HepG2 (cell line): ENCODE measurements at regions not wholly inside any gene's neighbourhood (a gene's known extent, or its start where the extent isn't known, plus 50 kb on each side); places are given as distances from the start of the nearest gene placed in this dataset.

Experiments
- FLYWCH1 ChIP-seq: sonication (generic); formaldehyde crosslinking; IDR thresholded peaks from 2 replicates; pipeline ENCODE4 v1.8.1; 2023; ENCODE audit warnings: mild to moderate bottlenecking, missing genetic modification reagents
- FOXK1 ChIP-seq: sonication (generic); formaldehyde crosslinking; IDR thresholded peaks from 2 replicates; pipeline ENCODE4 v1.4.0; 2020; ENCODE audit warnings: low read depth, missing genetic modification reagents, borderline replicate concordance
- GFI1 ChIP-seq: sonication (generic); formaldehyde crosslinking; IDR thresholded peaks from 2 replicates; pipeline ENCODE4 v1.5.0; 2020; ENCODE audit warnings: missing genetic modification reagents, mild to moderate bottlenecking, borderline replicate concordance
- JDP2 ChIP-seq: sonication (generic); formaldehyde crosslinking; IDR thresholded peaks from 2 replicates; pipeline ENCODE4 v1.8.1; 2022; ENCODE audit warnings: missing genetic modification reagents, borderline replicate concordance
- KDM2A ChIP-seq: sonication (generic); formaldehyde crosslinking; IDR thresholded peaks from 2 replicates; pipeline ENCODE4 v1.4.0; 2020; ENCODE audit warnings: low read depth, missing genetic modification reagents, borderline replicate concordance
- KLF16 ChIP-seq, 2 experiments: sonication (generic) in 1 of 2; formaldehyde crosslinking in 1 of 2; IDR thresholded peaks; 2 replicates each; pipeline versions ENCODE4 v1.6.1 to v1.8.0; 2016 to 2023; ENCODE audit warnings: missing genetic modification reagents in 2 of 2, missing compliant biosample characterization in 1 of 2
- MAX ChIP-seq: IDR thresholded peaks from 2 replicates; pipeline ENCODE4 v1.6.1; 2012; ENCODE audit warnings: inconsistent platforms
- NFKBIZ ChIP-seq: IDR thresholded peaks from 2 replicates; pipeline ENCODE4 v1.6.1; 2018; ENCODE audit warnings: missing genetic modification reagents, missing compliant biosample characterization
- NR3C1 ChIP-seq: sonication (generic); formaldehyde crosslinking; IDR thresholded peaks from 2 replicates; pipeline ENCODE4 v1.4.0; 2020; ENCODE audit warnings: missing genetic modification reagents
- TBL1XR1 ChIP-seq: fragments of 150-350 bp; IDR thresholded peaks from 2 replicates; pipeline ENCODE4 v1.6.1; 2014; ENCODE audit warnings: borderline replicate concordance, low read length; ENCODE audit not compliant: partially characterized antibody
- ZFP36L1 ChIP-seq: sonication (generic); formaldehyde crosslinking; IDR thresholded peaks from 2 replicates; pipeline ENCODE4 v1.8.0; 2022; ENCODE audit warnings: mild to moderate bottlenecking, missing genetic modification reagents, moderate library complexity
- ZNF609 ChIP-seq: sonication (generic); formaldehyde crosslinking; IDR thresholded peaks from 2 replicates; pipeline ENCODE4 v1.4.0; 2020; ENCODE audit warnings: mild to moderate bottlenecking, missing genetic modification reagents, borderline replicate concordance
- ZNF687 ChIP-seq: sonication (generic); formaldehyde crosslinking; IDR thresholded peaks from 2 replicates; pipeline ENCODE4 v1.5.1; 2020; ENCODE audit warnings: mild to moderate bottlenecking, missing genetic modification reagents, moderate library complexity
- ZNF704 ChIP-seq: sonication (generic); formaldehyde crosslinking; IDR thresholded peaks from 2 replicates; pipeline ENCODE4 v1.8.1; 2023; ENCODE audit warnings: mild to moderate bottlenecking, inconsistent platforms, moderate library complexity, missing genetic modification reagents, borderline replicate concordance
- ZNF770 ChIP-seq: sonication (generic); formaldehyde crosslinking; IDR thresholded peaks from 2 replicates; pipeline ENCODE4 v1.5.0; 2020; ENCODE audit warnings: mild to moderate bottlenecking, missing genetic modification reagents
- ZNF839 ChIP-seq: sonication (generic); formaldehyde crosslinking; IDR thresholded peaks from 2 replicates; pipeline ENCODE4 v1.4.0; 2020; ENCODE audit warnings: missing genetic modification reagents, mild to moderate bottlenecking, borderline replicate concordance

GRCh38 chr21:39020751-39021477 is 162.3 kb downstream of the PSMG1 start (continued):
- TF ChIP-seq ZNF770 (CRISPR knock-in tag) (no peak), ZFP36L1 (CRISPR knock-in tag) (no peak), NR3C1 (CRISPR knock-in tag) (no peak), NFKBIZ (CRISPR knock-in tag) (no peak), JDP2 (CRISPR knock-in tag) (no peak), KDM2A (CRISPR knock-in tag) (peak; percentile 37; the same call in 1 of the 2 replicates), ZNF687 (peak; percentile 98), ZNF704 (no peak), FLYWCH1 (CRISPR knock-in tag) (no peak), GFI1 (CRISPR knock-in tag) (peak; percentile 26; the same call in 1 of the 2 replicates), TBL1XR1 (peak; percentile 96), ZNF839 (CRISPR knock-in tag) (no peak), FOXK1 (CRISPR knock-in tag) (peak; percentile 61; the same call in 1 of the 2 replicates), KLF16 (CRISPR knock-in tag; IDR thresholded peaks at IDR 0.05) (no peak; a peak in 1 of 4 replicates), MAX (peak; percentile 54; the same call in 1 of the 2 replicates), ZNF609 (peak; percentile 85; the same call in 1 of the 2 replicates)
